K562 (cell line): ENCODE measurements at regions not wholly inside any gene's neighbourhood (a gene's known extent, or its start where the extent isn't known, plus 50 kb on each side); places are given as distances from the start of the nearest gene placed in this dataset.
A peak's percentile ranks its signal among the peaks of the same experiment; 100 is the strongest.

Experiments used
- BCLAF1 ChIP-seq, 2 experiments: fragments of 450-650 bp in 1 of 2; IDR thresholded peaks; 2 replicates each; pipeline ENCODE4 v1.6.1; 2011 to 2017; ENCODE audit warnings: low read depth in 2 of 2, antibody characterized with exemption in 1 of 2, borderline replicate concordance in 1 of 2, low read length in 1 of 2, mild to moderate bottlenecking in 1 of 2, mixed read lengths in 1 of 2; ENCODE audit not compliant: control insufficient read depth in 1 of 2
- CEBPG ChIP-seq, 3 experiments: fragments of 200-800 bp in 1 of 3; sonication (Bioruptor generic) in 1 of 3; sonication (generic) in 1 of 3; formaldehyde crosslinking in 1 of 3; IDR thresholded peaks in 2 of 3; conservative IDR thresholded peaks in 1 of 3; 2 replicates each; pipeline versions ENCODE4 v1.6.1 to v1.8.0; 2016 to 2022; ENCODE audit warnings: missing compliant biosample characterization in 2 of 3, missing genetic modification characterization in 2 of 3, mild to moderate bottlenecking in 1 of 3, missing genetic modification reagents in 1 of 3
- HMBOX1 ChIP-seq: sonication (generic); IDR thresholded peaks from 2 replicates; pipeline ENCODE4 v1.6.1; 2016
- NRF1 ChIP-seq, 2 experiments: fragments of 450-650 bp; IDR thresholded peaks in 1 of 2; conservative IDR thresholded peaks in 1 of 2; 2 replicates each; pipeline ENCODE4 v1.6.1; 2014; ENCODE audit warnings: mild to moderate bottlenecking in 2 of 2
- SPI1 ChIP-seq: IDR thresholded peaks from 2 replicates; pipeline ENCODE4 v1.6.1; 2011; ENCODE audit warnings: low read depth, low read length, control low read depth, borderline replicate concordance
- TAF7 ChIP-seq: fragments of 450-650 bp; IDR thresholded peaks from 2 replicates; pipeline ENCODE4 v1.6.1; 2016; ENCODE audit warnings: missing genetic modification characterization, missing compliant biosample characterization
- ZNF561 ChIP-seq: fragments of 450-650 bp; formaldehyde crosslinking; conservative IDR thresholded peaks from 2 replicates; pipeline ENCODE4 v1.4.0; 2020; ENCODE audit warnings: mild to moderate bottlenecking, moderate library complexity

- TF ChIP-seq HMBOX1 (peak; percentile 21; the same call in 1 of the 2 replicates), ZNF561 (CRISPR knock-in tag) (no peak), TAF7 (0 out of 2 replicates have a peak, but pooled peaks have one; percentile 19), SPI1 (peak; percentile 87), NRF1 (conservative IDR thresholded peaks at IDR 0.05 in 1 of 2, IDR thresholded peaks at IDR 0.05 in 1 of 2) (peak; percentile 78 to 79), CEBPG (CRISPR knock-in tag; IDR thresholded peaks at IDR 0.05) (no peak), CEBPG (tag; conservative IDR thresholded peaks at IDR 0.05 in 1 of 2, IDR thresholded peaks at IDR 0.05 in 1 of 2) (no peak), BCLAF1 (IDR thresholded peaks at IDR 0.05; ENCODE audit: borderline replicate concordance in 1 of 2, control insufficient read depth in 1 of 2, low read depth in 2 of 2, low read length in 1 of 2) (no peak)
Observed at GRCh38 chr6:25138233-25138933, 140.8 kb upstream of the CARMIL1 start (continued).
